GM12878 (cell line): ENCODE measurements at regions not wholly inside any gene's neighbourhood (a gene's known extent, or its start where the extent isn't known, plus 50 kb on each side); places are given as distances from the start of the nearest gene placed in this dataset.

Source experiments
- ATAC-seq: fragments of 200-7000 bp; cut with Tn5 transposase; 3 replicates; pipeline ENCODE4 v1.9.1; 2020; ENCODE audit warnings: mild to moderate bottlenecking, moderate library complexity
- BruUV-seq: library from RNA; stranded (reverse); fragments of 400-500 nt; replicated peaks from 2 replicates; lab custom pipeline; 2021; lab: Mats Ljungman, UMichigan
- CTCF ChIA-PET: fragments of 300-600 bp; sonication (Branson Sonifier 250); formaldehyde crosslinking; extraction: SDS; loops from one replicate; lab custom pipeline; 2021; ENCODE audit warnings: inconsistent platforms; lab: Yijun Ruan, JAX
- POLR2A ChIA-PET: fragments of 350-600 bp; formaldehyde crosslinking; extraction: SDS; loops from one replicate; lab custom pipeline; 2021; ENCODE audit warnings: inconsistent platforms; lab: Charles Lee
- RAD21 ChIA-PET: fragments of 300-600 bp; sonication (Branson Sonifier 250); formaldehyde crosslinking; loops from one replicate; lab custom pipeline; 2023; ENCODE audit warnings: antibody characterized with exemption; ENCODE audit not compliant: unreplicated experiment; lab: Charles Lee
- SMC1A ChIA-PET: fragments of 300-600 bp; sonication (Branson Sonifier 250); formaldehyde crosslinking; loops from one replicate; lab custom pipeline; 2023; ENCODE audit not compliant: unreplicated experiment, uncharacterized antibody; lab: Charles Lee
- DNase-seq: peaks from one replicate; pipeline ENCODE4 v3.0.0-alpha.2; 2011; ENCODE audit warnings: low read depth, low spot score
- FAIRE-seq: peaks from 3 replicates; lab custom pipeline; 2011; peaks lifted over from hg19 to GRCh38; lab: Jason Lieb, UNC
- H2AFZ ChIP-seq: 2 replicates; pipeline ENCODE4 v1.6.0; 2011; ENCODE audit warnings: low read depth, low read length, control low read depth; ENCODE audit not compliant: control insufficient read depth
- H3K27ac ChIP-seq: 2 replicates; pipeline ENCODE4 v1.5.1; 2011; ENCODE audit warnings: control low read depth; ENCODE audit not compliant: control insufficient read depth, insufficient read depth
- H3K27me3 ChIP-seq, 2 experiments: replicated peaks in 1 of 2; 2 replicates each; pipeline versions ENCODE4 v1.6.0 to v1.6.1; 2011; ENCODE audit warnings: low read length in 1 of 2; ENCODE audit not compliant: control insufficient read depth in 2 of 2, insufficient read depth in 2 of 2
- H3K36me3 ChIP-seq, 2 experiments: 2 replicates each; pipeline ENCODE4 v1.5.1; 2011; ENCODE audit warnings: low read length in 1 of 2; ENCODE audit not compliant: control insufficient read depth in 2 of 2, insufficient read depth in 2 of 2
- H3K4me1 ChIP-seq: 2 replicates; pipeline ENCODE4 v1.6.1; 2011; ENCODE audit warnings: mild to moderate bottlenecking, low read length, moderate library complexity, mixed read lengths; ENCODE audit not compliant: control insufficient read depth, insufficient read depth
- H3K4me2 ChIP-seq: 2 replicates; pipeline ENCODE4 v1.6.0; 2011; ENCODE audit warnings: control low read depth; ENCODE audit not compliant: control insufficient read depth, insufficient read depth
- H3K4me3 ChIP-seq: fragments of 200-600 bp; sonication (generic); 2 replicates; pipeline ENCODE4 v1.5.1; 2016
- H3K79me2 ChIP-seq: 2 replicates; pipeline ENCODE4 v1.6.0; 2011; ENCODE audit warnings: low read length; ENCODE audit not compliant: control insufficient read depth, insufficient read depth
- H3K9ac ChIP-seq: 2 replicates; pipeline ENCODE4 v1.8.0; 2011; ENCODE audit warnings: low read length, control low read depth, mixed read lengths; ENCODE audit not compliant: control insufficient read depth, insufficient read depth
- H3K9me3 ChIP-seq: replicated peaks from 3 replicates; pipeline ENCODE4 v1.5.1; 2011; ENCODE audit warnings: mild to moderate bottlenecking, low read length; ENCODE audit not compliant: control insufficient read depth, insufficient read depth
- H4K20me1 ChIP-seq: 2 replicates; pipeline ENCODE4 v1.6.0; 2011; ENCODE audit not compliant: control insufficient read depth, insufficient read depth
- FOXM1 ChIP-seq: IDR thresholded peaks from 2 replicates; pipeline ENCODE4 v1.6.1; 2012; ENCODE audit warnings: low read depth, mild to moderate bottlenecking, inconsistent platforms, low read length, moderate library complexity
- GATAD2B ChIP-seq: fragments of 450-650 bp; conservative IDR thresholded peaks from 2 replicates; pipeline ENCODE4 v1.6.1; 2017; ENCODE audit warnings: low read depth, mild to moderate bottlenecking, moderate library complexity
- MYC ChIP-seq: IDR thresholded peaks from 2 replicates; pipeline ENCODE4 v1.6.1; 2011; ENCODE audit warnings: mild to moderate bottlenecking, low read length, moderate library complexity, inconsistent platforms; ENCODE audit not compliant: insufficient read depth, insufficient replicate concordance, insufficient read length, severe bottlenecking
- SMAD5 ChIP-seq: IDR thresholded peaks from 2 replicates; pipeline ENCODE4 v1.6.1; 2016; ENCODE audit warnings: antibody characterized with exemption, low read depth
- ZBTB40 ChIP-seq: fragments of 450-650 bp; IDR thresholded peaks from 2 replicates; pipeline ENCODE4 v1.6.1; 2016; ENCODE audit warnings: mild to moderate bottlenecking, moderate library complexity, borderline replicate concordance
- ZNF687 ChIP-seq: fragments of 450-650 bp; IDR thresholded peaks from 2 replicates; pipeline ENCODE4 v1.6.1; 2017; ENCODE audit warnings: mild to moderate bottlenecking, moderate library complexity
- WGBS: methylation state at CpG from one replicate; pipeline ENCODE4 v1.1.6; 2016; ENCODE audit warnings: low lambda C conversion rate; ENCODE audit not compliant: insufficient replicate concordance, insufficient coverage; ENCODE audit errors: missing lambda C conversion rate; 5-methylcytosine and 5-hydroxymethylcytosine counted together
- in situ Hi-C: fragments of 300-500 bp; cut with MboI; formaldehyde crosslinking; loops from 9 replicates; pipeline ENCODE4 v1.14.3; 2018; ENCODE audit warnings: mixed read lengths
- intact Hi-C: fragments of 100-400 bp; cut with micrococcal nuclease; formaldehyde crosslinking; loops from one replicate; pipeline ENCODE4 v1.14.2; 2022; ENCODE audit not compliant: unreplicated experiment

- Histone ChIP-seq H3K4me3 (no peak overlapping the region), H4K20me1 (no peaks in the 10 kb centered on the region), H3K36me3 (no peaks in the 10 kb centered on the region), H3K27me3 (no peaks in the 10 kb centered on the region), H3K27ac (no peak overlapping the region), H3K4me2 (no peak overlapping the region), H3K4me1 (no peaks in the 10 kb centered on the region), H3K9me3 (no peaks in the 10 kb centered on the region), H2AFZ (no peak overlapping the region), H3K9ac (no peak overlapping the region), H3K79me2 (no peaks in the 10 kb centered on the region)
- no peak for ATAC-seq
- ChIA-PET CTCF (no interaction called here), RAD21 (no interaction called here), POLR2A (no interaction called here), SMC1A (interaction anchor here (1.2 kb wide), 1 partner anchor 36 kb away, joined by 3 read pairs; no protein-coding TSS in a partner anchor)
- intact Hi-C loops = no loop called here
- no TSS peak for BruUV-seq
- no peak for DNase-seq
- no peak for FAIRE-seq
- 0% methylated on average over 2 of the region's 2 CpGs for WGBS
- in situ Hi-C loops = no loop called here
- no peak for TF ChIP-seq FOXM1
Measured at GRCh38 chr6:164870164-164870563, 439.2 kb downstream of the C6orf118 start.

- Histone ChIP-seq H2AFZ (no peak overlapping the region), H3K27ac (no peak overlapping the region), H4K20me1 (no peaks in the 10 kb centered on the region), H3K9me3 (no peaks in the 10 kb centered on the region), H3K4me2 (no peak overlapping the region), H3K4me3 (no peak overlapping the region), H3K9ac (no peak overlapping the region), H3K4me1 (no peaks in the 10 kb centered on the region), H3K27me3 (no peaks in the 10 kb centered on the region), H3K79me2 (no peaks in the 10 kb centered on the region), H3K36me3 (no peaks in the 10 kb centered on the region)
- in situ Hi-C loops (no loop called here), intact Hi-C loops (no loop called here)
- ChIA-PET SMC1A (no interaction called here), RAD21 (no interaction called here), POLR2A (no interaction called here), CTCF (interaction anchor here (0.7 kb wide), 1 partner anchor 68 kb away, joined by 3 read pairs; no protein-coding TSS in a partner anchor)
- ATAC-seq (no peak), FAIRE-seq (no peak), DNase-seq (no peak)
- no TSS peak for BruUV-seq
- 29% methylated on average over 4 of the region's 4 CpGs for WGBS
- TF ChIP-seq ZNF687 (no peak), ZBTB40 (no peak), SMAD5 (no peak), MYC (no peak), GATAD2B (no peak)
Measured at GRCh38 chr6:164861967-164862366, 447.4 kb downstream of the C6orf118 start.
